ENCODE measurements at regions not wholly inside any gene's neighbourhood (a gene's known extent, or its start where the extent isn't known, plus 50 kb on each side); places are given as distances from the start of the nearest gene placed in this dataset.

GRCh38 chr13:23984546-23984945 lies 87.2 kb upstream of the C1QTNF9B start:
- no peak for DNase-seq

GRCh38 chr13:23985060-23985459 lies 87.8 kb upstream of the C1QTNF9B start:
- DNase-seq: no peak

GRCh38 chr13:23985839-23986238 lies 88.5 kb upstream of the C1QTNF9B start:
- no peak for DNase-seq

- DNase-seq: no peak
Observed at GRCh38 chr13:23986619-23987018, 89.3 kb upstream of the C1QTNF9B start.

- no peak for DNase-seq
Observed at GRCh38 chr13:23987331-23987894, 90.1 kb upstream of the C1QTNF9B start.

- no peak for DNase-seq
Observed at GRCh38 chr13:23988546-23989122, 91.3 kb upstream of the C1QTNF9B start.

- DNase-seq: no peak
Observed at GRCh38 chr13:23990455-23990854, 93.2 kb upstream of the C1QTNF9B start.

- DNase-seq: no peak
Observed at GRCh38 chr13:23991119-23991518, 93.8 kb upstream of the C1QTNF9B start.

- no peak for DNase-seq
Observed at GRCh38 chr13:23992781-23993679, 95.7 kb upstream of the C1QTNF9B start.

GRCh38 chr13:23993680-23993985 lies 96.3 kb upstream of the C1QTNF9B start:
- no peak for DNase-seq

GRCh38 chr13:23995283-23996073 lies 98.2 kb upstream of the C1QTNF9B start:
- no peak for DNase-seq

- DNase-seq: no peak
Observed at GRCh38 chr13:23996456-23996855, 99.2 kb upstream of the C1QTNF9B start.

- no peak for DNase-seq
Observed at GRCh38 chr13:23999424-23999823, 102.1 kb upstream of the C1QTNF9B start.

GRCh38 chr13:24002206-24002815 lies 105.0 kb upstream of the C1QTNF9B start:
- DNase-seq: no peak

GRCh38 chr13:24004142-24004899 lies 107.0 kb upstream of the C1QTNF9B start:
- no peak for DNase-seq

GRCh38 chr13:24004971-24005370 lies 107.7 kb upstream of the C1QTNF9B start:
- DNase-seq: no peak

GRCh38 chr13:24005755-24006281 lies 108.5 kb upstream of the C1QTNF9B start:
- no peak for DNase-seq

GRCh38 chr13:24006520-24007248 lies 109.4 kb upstream of the C1QTNF9B start:
- no peak for DNase-seq

GRCh38 chr13:24007979-24008620 lies 110.8 kb upstream of the C1QTNF9B start:
- no peak for DNase-seq

- DNase-seq: no peak
Observed at GRCh38 chr13:24008679-24009078, 111.4 kb upstream of the C1QTNF9B start.

- DNase-seq: no peak
Observed at GRCh38 chr13:24011266-24011665, 114.0 kb upstream of the C1QTNF9B start.
